Anterior cingulate cortex (tissue), 58 donors: ENCODE measurements at regions not wholly inside any gene's neighbourhood (a gene's known extent, or its start where the extent isn't known, plus 50 kb on each side); places are given as distances from the start of the nearest gene placed in this dataset.
"Not testable (repeated sequence)": the region's sequence is repeated elsewhere in the genome, so short reads cannot be mapped to it uniquely, and the experiment has no call there.

Experiments
- DNase-seq, 58 donors: peaks; one replicate each; lab custom pipeline; 2025; lab: John Stamatoyannopoulos, UW

GRCh38 chr4:72797486-72797885 is 228.5 kb upstream of the ADAMTS3 start:
- DNase-seq = no peak

- no peak for DNase-seq
Observed at GRCh38 chr4:72791054-72791453, 222.0 kb upstream of the ADAMTS3 start.

DNA sequence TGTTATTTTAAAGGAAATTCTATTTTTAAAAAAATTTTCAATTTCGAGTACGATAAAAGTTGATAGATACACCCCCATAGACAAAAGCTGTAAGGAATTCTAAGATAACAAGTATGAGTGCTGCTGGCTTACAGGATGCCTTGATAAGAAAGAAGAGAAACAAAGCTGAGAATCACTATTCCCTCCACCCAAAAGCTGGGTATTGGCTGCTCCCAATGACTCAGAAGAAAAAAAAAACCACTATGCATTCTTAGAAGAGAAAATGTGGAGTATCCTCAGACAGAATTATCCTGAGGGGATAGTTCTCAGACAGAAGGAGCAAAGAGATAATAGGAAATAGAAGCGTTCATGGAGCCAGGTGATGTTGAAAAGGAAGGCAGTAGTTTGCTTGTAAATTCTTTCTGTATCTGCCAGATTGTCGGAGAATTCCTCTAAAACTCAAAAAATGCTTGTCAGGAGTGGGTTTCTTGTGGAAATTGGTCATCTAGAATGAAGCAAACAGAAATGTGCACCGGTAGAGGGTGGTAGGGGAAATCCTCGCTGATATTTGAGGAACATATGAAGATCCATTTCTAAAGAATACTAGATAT is 217.5 kb upstream of the ADAMTS3 start:
- DNase-seq = no peak

GRCh38 chr4:72779241-72779640 is 210.2 kb upstream of the ADAMTS3 start:
- DNase-seq = no peak

DNA sequence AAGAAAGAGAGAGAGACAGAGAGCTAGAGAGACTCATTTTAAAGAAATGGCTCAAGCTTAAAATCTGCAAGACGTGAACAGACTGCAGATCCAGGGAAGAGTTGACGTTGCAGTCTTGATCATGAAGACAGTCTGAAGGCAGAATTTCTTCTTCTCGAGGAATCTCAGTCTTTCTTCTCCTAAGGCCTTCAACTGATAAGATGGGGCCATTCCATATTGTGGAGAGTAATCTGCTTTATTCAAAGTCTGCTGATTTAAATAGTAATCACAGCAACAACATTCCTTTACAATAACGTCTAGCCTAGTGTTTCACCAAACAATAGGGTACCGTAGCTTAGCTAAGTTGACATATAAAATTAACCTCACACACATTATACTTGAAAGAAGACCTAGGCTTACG is 208.4 kb upstream of the ADAMTS3 start:
- no peak for DNase-seq

DNA sequence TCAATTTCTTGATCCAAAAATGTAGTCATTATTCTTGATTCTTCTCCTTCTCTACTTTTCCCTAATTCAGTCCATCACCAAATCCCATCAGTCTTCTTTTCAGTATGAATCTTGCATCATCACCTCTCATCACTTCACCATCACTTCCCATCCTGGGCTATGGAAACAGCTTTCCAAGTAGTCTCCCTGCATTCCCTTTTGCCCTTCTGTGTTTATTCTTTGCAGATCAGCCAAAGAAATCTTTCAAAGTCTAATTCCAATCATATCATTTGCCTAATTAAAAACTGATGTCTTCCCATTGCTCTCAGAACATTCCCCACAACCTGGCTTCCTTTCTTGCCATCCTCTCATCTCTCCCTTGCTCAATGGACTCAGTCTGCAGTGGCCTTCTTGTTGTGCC is 201.7 kb upstream of the ADAMTS3 start:
- no peak for DNase-seq

- peak in 16 of 58 donors; percentile 0 to 42 (median 12) for DNase-seq
Observed at GRCh38 chr4:72768364-72768763, 199.3 kb upstream of the ADAMTS3 start.

DNA sequence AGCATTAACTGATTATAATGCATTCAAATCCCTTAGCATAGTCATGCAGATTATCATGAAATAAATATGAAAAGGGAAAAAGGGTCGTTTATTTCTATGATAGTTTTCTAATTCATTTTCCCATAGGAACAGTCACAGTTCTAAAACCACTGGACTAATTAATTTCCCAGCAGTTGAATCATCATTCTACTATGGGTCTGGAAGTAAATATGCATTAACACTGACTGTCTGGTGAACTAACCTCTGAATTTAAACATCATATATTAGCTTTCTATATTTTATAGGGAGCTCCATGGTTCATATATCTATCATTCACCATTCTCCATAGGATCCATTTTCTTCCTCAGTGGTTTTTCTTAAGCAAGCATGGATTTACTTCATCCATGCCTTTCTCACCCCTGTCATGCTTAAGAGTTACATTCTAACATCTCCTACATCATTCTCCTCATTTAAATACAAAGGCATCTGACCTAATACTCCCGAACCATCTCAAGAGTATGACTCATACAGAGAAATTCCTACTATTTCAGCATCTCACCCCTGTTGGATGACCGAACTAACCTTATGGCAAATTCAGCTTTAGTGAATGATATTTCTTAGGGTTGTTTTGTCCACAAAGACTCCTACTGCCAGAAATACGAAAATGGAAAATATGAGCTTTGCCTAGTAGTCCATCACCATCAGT is 198.7 kb upstream of the ADAMTS3 start:
- no peak for DNase-seq

- not testable (repeated sequence) for DNase-seq
Observed at GRCh38 chr4:72765788-72766187, 196.8 kb upstream of the ADAMTS3 start.

GRCh38 chr4:72761368-72762038 is 192.5 kb upstream of the ADAMTS3 start:
- peak in 4 of 58 donors; percentile 2 to 45 (median 32) for DNase-seq

DNA sequence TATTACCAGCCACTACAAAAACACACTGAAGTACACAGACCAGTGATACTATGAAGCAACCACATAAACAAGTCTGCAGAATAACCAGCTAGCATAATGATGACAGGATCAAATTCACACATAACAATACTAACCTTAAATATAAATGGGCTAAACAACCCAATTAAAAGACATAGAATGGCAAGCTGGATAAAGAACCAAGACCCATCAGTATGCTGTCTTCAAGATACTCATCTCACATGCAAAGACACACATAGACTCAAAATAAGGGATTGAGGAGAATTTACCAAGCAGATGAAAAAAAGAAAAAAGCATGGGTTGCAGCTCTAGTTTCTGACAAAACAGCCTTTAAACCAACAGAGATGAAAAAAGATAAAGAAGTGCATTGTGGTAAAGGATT is 184.4 kb upstream of the ADAMTS3 start:
- DNase-seq = not testable (repeated sequence)

DNA sequence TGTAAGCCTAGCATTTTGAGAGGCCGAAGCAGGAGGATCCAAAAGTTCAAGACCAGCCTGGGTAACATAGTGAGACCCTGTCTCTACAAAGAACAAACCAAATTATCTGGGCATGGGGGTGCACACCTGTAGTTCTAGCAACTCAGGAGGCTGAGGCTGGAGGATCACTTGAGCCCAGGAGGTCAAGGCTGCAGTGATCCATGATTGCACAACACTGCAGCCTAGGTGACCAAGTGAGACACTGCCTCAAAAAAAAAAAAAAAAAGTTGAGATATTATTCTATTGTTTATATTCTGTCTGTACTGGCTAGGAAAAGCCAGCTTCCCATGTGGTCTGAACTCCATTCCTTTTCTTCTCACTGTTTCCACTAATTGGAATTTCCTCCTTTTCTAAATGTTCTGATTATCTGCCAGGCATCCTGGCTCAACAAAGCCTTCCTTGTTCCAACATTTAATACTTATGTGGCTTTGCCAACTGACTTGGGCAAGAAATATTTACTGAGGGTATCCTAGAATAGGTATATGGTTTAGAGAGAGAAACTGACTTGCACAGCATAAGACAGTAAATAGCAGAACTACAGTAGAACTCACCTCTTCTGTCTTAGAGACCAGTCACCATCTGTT is 175.2 kb upstream of the ADAMTS3 start:
- DNase-seq = no peak

- no peak for DNase-seq
Observed at GRCh38 chr4:72743078-72743477, 174.1 kb upstream of the ADAMTS3 start.

GRCh38 chr4:72715299-72715698 is 146.3 kb upstream of the ADAMTS3 start:
- no peak for DNase-seq

DNA sequence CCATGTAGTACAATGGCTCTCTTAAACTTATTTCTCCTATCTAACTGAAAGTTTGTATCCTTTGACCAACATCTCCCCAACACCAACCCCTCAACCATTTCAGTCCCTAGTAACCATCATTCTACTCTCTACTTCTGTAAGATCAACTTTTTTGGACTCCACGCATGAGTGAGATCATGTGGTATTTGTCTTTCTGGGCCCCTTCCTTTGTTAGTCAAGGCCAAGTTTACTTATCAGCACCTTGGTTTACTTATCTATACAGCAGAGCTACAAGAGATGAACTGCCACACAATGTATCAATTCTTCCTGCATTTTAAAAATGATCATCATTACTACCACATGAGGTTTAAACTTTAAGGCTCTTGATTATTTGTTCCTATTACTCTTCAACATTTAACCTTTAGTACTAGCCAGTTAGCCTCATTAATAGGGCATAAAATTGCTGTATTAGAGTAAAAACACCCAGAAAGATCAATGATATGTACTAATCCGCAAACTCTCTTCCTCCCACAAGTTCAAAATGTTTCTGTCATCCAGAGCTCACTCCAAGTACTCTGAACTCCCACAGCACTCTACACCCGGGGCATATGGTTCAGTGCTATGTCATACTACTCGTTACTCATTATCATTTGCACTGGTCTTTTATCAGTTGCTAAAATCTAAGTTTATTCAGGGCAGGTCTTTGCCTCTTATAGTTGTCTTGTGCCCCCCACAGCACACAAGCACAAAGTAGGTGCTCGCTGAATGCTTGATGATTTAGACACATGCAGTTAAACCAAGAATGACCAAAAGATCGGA is 145.7 kb upstream of the ADAMTS3 start:
- DNase-seq = no peak

GRCh38 chr4:72712997-72713396 is 144.0 kb upstream of the ADAMTS3 start:
- DNase-seq = no peak

DNA sequence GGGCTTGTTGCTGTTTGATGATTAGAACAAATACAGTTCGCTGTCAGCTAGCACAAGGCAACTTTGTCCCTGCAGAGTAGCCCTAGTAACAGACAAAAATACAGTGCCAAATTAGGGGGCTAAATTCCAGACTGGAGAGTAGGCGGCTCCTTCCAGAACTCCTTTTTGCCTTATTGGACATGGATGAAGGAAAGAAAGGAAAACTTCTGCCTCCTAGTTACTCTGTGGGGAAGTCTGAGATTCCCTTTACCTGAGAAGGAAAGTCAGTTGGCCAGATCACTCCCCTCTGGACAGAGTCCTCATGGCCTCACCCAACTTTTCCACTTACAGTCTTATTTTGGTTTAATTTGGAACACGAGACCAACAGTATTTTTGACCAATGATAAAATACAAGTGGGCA is 140.5 kb upstream of the ADAMTS3 start:
- DNase-seq = no peak

DNA sequence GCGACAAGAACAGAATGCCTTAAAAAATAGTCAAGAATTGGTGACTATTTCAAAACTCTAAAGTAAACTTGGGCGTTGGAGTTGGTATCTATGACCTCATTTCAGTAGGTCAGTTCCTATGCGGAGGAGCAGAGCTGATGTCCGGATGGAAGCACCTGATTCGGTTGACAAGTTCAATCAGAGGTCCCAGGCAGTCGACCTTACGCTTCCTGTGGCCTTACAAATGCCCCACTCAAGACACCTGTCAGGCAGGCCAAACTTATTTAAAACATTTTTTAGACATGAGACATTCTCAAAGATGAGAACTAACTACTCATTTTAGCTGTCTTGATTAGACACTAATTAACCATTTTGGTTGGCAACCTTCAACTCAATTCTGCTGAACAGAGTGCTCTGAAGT is 137.7 kb upstream of the ADAMTS3 start:
- DNase-seq = no peak

DNA sequence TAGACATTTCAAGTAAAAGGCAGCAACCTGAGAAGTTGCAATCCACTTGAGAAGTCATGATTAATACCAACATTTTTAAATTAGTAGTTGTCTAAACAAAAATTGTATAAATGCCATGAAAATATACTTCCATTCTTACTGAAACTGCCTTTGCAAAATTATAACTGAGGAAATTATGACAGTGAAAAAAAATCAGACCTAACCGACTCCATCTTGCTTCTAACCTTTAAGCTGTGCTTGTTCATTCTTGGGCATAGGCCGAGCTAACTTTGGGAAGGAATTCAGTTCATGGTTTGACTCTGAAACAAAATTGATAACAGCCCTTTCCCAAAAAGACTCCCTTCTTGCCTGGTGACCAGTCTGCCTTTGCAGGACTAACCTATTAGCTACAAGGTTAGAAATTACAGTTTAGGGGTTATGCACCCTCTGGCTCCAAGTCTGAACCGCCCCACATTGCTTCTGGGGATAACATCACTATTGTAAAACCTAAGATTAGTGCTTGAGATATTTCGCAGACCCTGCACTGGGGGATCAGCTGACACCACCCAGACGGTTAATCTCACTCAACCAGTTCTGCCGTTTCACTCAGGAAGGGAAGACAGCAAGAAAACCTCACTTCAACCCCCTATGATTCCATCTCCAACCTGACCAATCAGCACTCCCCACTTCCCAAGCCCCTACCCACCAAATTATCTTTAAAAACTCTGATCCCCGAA is 136.1 kb upstream of the ADAMTS3 start:
- DNase-seq = not testable (repeated sequence)

- DNase-seq = no peak
Observed at GRCh38 chr4:72702948-72703347, 133.9 kb upstream of the ADAMTS3 start.
